ENCODE measurements at regions not wholly inside any gene's neighbourhood (a gene's known extent, or its start where the extent isn't known, plus 50 kb on each side); places are given as distances from the start of the nearest gene placed in this dataset.

GRCh38 chr3:148218222-148218621 is 479.5 kb upstream of the AGTR1 start:
- DNase-seq (ENCODE audit: low read depth in 1 of 2, low spot score in 1 of 2) = no peak
- Histone ChIP-seq H3K27ac (replicated peaks) (no peak overlapping the region), H3K27me3 (ENCODE audit: insufficient read depth, poor library complexity, severe bottlenecking) (no peaks in the 10 kb centered on the region), H3K4me3 (replicated peaks; ENCODE audit: insufficient read depth, low read length) (no peak overlapping the region)
- no peak for TF ChIP-seq GABPA (IDR thresholded peaks at IDR 0.05; ENCODE audit: low read depth)
- TF ChIP-seq POLR2AphosphoS5 (IDR thresholded peaks at IDR 0.05; ENCODE audit: low read depth) = no peak
- no peak for TF ChIP-seq REST (IDR thresholded peaks at IDR 0.05; ENCODE audit: insufficient replicate concordance, low read depth)
- no peak for TF ChIP-seq SPI1 (IDR thresholded peaks at IDR 0.05; ENCODE audit: borderline replicate concordance, low read depth)
- no peak for TF ChIP-seq CTCF (IDR thresholded peaks at IDR 0.05; ENCODE audit: insufficient read depth, low read length)

- Histone ChIP-seq H3K27me3 (ENCODE audit: insufficient read depth, poor library complexity, severe bottlenecking) (no peaks in the 10 kb centered on the region), H3K27ac (replicated peaks) (no peak overlapping the region), H3K4me3 (replicated peaks; ENCODE audit: insufficient read depth, low read length) (no peak overlapping the region)
- TF ChIP-seq CTCF (IDR thresholded peaks at IDR 0.05; ENCODE audit: insufficient read depth, low read length) = no peak
- no peak for TF ChIP-seq GABPA (IDR thresholded peaks at IDR 0.05; ENCODE audit: low read depth)
- TF ChIP-seq REST (IDR thresholded peaks at IDR 0.05; ENCODE audit: insufficient replicate concordance, low read depth) = no peak
- no peak for TF ChIP-seq POLR2AphosphoS5 (IDR thresholded peaks at IDR 0.05; ENCODE audit: low read depth)
- TF ChIP-seq SPI1 (IDR thresholded peaks at IDR 0.05; ENCODE audit: borderline replicate concordance, low read depth) = no peak
- DNase-seq (ENCODE audit: low read depth in 1 of 2, low spot score in 1 of 2) = no peak
Observed at GRCh38 chr3:148219999-148220398, 477.7 kb upstream of the AGTR1 start.

- no peak overlapping the region for H3K27ac ChIP-seq (replicated peaks)
- DNase-seq (ENCODE audit: low read depth in 1 of 2, low spot score in 1 of 2) = no peak
- no peaks in the 10 kb centered on the region for H3K27me3 ChIP-seq (ENCODE audit: insufficient read depth, poor library complexity, severe bottlenecking)
- H3K4me3 ChIP-seq (replicated peaks; ENCODE audit: insufficient read depth, low read length) = no peak overlapping the region
- no peak for TF ChIP-seq REST (IDR thresholded peaks at IDR 0.05; ENCODE audit: insufficient replicate concordance, low read depth)
- TF ChIP-seq CTCF (IDR thresholded peaks at IDR 0.05; ENCODE audit: insufficient read depth, low read length) = no peak
- no peak for TF ChIP-seq GABPA (IDR thresholded peaks at IDR 0.05; ENCODE audit: low read depth)
- TF ChIP-seq POLR2AphosphoS5 (IDR thresholded peaks at IDR 0.05; ENCODE audit: low read depth) = no peak
- TF ChIP-seq SPI1 (IDR thresholded peaks at IDR 0.05; ENCODE audit: borderline replicate concordance, low read depth) = 0 out of 2 replicates have a peak, but pooled peaks have one; percentile 19
Observed at GRCh38 chr3:148221303-148221702, 476.4 kb upstream of the AGTR1 start.

All from HL-60 (cell line).